ENCODE measurements at regions not wholly inside any gene's neighbourhood (a gene's known extent, or its start where the extent isn't known, plus 50 kb on each side); places are given as distances from the start of the nearest gene placed in this dataset.

DNA sequence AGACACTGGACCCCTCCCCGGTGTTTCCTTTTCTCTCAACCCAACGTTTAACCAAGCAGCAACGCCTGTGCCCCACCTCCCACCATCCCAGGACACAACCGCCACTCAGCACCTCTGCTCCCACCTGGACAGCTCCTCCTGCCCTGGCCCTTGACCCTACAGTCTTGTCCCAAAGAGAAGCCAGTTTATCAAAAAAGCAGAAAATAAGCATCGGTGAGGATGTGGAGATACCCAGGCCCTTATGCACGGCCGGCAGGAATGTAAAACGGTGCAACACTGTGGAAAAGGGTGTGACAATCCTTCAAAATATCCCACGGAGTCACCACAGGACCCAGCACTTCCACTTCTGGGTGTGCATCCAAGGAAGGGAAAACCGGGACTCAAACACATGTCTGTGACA lies 176.2 kb upstream of the RNF32 start:
- TF ChIP-seq, protein P1, sequence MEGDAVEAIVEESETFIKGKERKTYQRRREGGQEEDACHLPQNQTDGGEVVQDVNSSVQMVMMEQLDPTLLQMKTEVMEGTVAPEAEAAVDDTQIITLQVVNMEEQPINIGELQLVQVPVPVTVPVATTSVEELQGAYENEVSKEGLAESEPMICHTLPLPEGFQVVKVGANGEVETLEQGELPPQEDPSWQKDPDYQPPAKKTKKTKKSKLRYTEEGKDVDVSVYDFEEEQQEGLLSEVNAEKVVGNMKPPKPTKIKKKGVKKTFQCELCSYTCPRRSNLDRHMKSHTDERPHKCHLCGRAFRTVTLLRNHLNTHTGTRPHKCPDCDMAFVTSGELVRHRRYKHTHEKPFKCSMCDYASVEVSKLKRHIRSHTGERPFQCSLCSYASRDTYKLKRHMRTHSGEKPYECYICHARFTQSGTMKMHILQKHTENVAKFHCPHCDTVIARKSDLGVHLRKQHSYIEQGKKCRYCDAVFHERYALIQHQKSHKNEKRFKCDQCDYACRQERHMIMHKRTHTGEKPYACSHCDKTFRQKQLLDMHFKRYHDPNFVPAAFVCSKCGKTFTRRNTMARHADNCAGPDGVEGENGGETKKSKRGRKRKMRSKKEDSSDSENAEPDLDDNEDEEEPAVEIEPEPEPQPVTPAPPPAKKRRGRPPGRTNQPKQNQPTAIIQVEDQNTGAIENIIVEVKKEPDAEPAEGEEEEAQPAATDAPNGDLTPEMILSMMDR (conservative IDR thresholded peaks at IDR 0.05; ENCODE audit: low read depth, low read length) = no peak

DNA sequence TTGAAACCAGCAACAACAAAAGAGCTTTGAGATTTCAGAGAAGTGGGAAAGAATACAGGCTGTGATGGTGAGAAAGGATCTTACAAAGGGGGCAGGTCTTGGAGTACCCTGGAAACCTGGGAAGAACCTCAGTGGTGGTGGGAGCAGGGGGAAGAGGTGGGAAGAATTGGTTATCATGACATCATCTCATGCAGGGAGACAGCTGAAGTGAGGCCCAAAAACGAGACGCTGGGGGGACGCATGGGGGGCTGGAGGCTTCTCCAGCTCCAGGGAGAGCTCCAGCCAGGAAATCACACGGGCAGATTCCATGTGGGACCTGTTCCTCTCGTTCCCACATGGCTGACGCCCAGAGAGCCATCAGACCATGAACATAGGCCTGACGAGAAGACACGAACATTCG lies 177.3 kb upstream of the RNF32 start:
- H3K4me3 ChIP-seq (ENCODE audit: low read depth, low read length) = no peak overlapping the region
- TF ChIP-seq, protein P1 (conservative IDR thresholded peaks at IDR 0.05; ENCODE audit: low read depth, low read length) = no peak
- no peak for DNase-seq (ENCODE audit: low read depth)

More for the DNA sequence above, 176.2 kb upstream of the RNF32 start:
- no peak for DNase-seq (ENCODE audit: low read depth)
- H3K4me3 ChIP-seq (ENCODE audit: low read depth, low read length) = no peak overlapping the region

DNA sequence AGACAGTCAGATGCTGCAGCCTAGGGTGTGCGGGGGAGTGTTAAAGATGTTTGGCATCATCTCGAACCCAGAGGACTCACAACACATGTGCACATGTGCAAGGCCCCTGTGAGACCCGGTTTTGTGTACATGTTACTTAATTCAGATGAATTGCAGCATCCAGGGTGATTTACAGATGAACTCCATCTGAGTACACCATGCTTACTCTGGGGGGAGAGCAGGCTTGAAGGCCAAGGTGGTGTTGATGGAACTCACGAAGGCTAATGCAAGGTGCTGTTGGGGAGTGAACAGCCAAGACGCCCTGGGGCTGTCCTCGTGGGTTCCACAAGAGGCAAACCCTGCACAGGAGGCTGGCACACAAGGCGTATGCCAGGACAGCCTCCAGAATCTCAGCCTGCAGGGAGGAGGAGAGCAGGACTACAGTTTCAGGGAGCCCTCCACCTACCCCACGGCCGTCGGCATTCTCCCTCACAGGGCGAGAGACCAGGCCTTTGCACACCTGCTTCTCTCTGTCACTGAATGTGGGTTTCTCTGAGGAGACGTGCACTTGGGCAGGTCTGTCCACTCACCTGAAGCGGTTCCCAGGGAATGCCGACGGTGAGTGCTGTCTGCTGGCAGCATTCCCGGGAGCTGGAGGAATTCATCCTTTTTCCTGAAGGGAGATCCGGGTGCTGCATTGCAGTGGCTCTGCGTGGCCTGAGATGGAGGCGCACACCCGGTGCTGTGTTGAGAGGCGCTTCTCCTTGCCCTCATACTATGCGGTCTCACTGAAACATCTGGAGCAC lies 178.5 kb upstream of the RNF32 start:
- TF ChIP-seq, protein P1 (conservative IDR thresholded peaks at IDR 0.05; ENCODE audit: low read depth, low read length) = no peak
- DNase-seq (ENCODE audit: low read depth) = no peak
- H3K4me3 ChIP-seq (ENCODE audit: low read depth, low read length) = no peak overlapping the region

DNA sequence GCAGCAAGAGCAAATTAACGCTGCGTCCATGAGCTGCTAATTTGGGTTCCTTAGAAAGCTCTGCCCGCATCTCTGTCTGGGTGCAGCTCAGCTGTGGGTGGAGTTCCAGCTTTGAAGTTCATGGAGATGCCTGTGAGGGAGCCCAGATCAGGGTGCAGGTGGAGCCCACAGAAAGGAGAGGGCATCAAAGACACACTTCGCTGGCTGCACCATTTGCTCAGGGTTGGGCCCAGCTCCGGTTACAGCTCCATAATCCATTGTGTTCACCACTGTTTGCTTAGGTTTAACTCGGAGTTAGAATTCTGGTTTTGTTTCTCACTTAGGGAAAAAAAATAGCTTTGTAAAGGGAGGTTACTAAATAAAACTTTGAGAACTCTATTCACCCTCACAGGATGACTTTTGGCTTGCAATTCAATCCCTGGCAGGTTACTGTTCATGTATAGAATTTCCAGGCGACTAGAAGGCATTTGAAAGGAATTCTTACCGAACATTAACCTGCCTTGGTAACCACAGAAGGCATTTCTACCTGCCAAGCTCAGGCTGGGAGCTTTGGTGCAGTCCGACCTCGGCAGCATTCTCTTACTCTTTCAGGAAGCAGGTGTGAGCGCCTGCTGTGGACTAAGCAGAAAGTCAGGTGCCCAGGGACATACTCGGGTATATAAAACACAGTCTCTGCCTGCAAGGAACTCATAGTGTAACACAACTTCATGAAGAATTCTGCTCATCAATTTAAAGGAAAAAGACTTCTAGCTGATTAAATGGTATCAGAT lies 179.5 kb upstream of the RNF32 start:
- peak; percentile 15 for DNase-seq (ENCODE audit: low read depth)
- TF ChIP-seq, protein P1 (conservative IDR thresholded peaks at IDR 0.05; ENCODE audit: low read depth, low read length) = no peak

DNA sequence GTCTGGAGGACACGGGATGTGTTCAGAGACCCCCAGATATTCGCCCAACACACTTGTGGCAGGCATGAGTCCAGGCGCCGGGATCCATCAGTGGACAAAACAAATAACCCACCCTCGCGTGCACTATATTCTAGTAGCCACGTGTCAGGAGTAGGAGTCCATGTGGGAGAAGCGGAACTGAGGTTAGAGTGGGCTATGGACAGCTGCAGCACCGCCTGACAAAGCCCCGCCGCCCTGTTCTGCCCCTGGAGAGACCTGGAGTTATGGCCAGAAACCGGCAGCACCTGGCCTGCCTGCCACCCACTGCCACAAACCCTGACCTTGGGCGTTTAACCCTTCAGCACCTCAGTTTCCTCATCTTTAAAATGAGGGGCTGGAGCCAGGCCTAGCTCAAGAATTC lies 181.0 kb upstream of the RNF32 start:
- no peak overlapping the region for H3K4me3 ChIP-seq (ENCODE audit: low read depth, low read length)
- no peak for DNase-seq (ENCODE audit: low read depth)
- TF ChIP-seq, protein P1 (conservative IDR thresholded peaks at IDR 0.05; ENCODE audit: low read depth, low read length) = no peak

More for the DNA sequence above, 179.5 kb upstream of the RNF32 start:
- no peak overlapping the region for H3K4me3 ChIP-seq (ENCODE audit: low read depth, low read length)

DNA sequence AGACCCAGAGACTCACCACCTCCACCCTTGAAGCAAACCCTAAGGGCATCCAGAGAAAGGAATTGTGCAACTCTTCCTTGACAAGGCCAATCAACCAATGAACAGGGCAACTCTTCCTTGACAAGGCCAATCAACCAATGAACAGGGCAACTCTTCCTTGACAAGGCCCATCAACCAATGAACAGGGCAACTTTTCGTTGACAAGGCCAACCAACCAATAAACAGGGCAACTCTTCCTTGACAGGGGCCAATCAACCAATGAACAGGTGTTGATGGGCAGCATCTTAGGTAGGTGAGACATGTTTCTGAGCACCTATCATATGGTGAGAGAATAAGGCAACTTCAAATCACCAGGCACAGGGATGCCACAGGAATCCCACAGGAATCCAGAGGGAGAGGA lies 181.5 kb upstream of the RNF32 start:
- H3K4me3 ChIP-seq (ENCODE audit: low read depth, low read length) = no peak overlapping the region
- DNase-seq (ENCODE audit: low read depth) = no peak
- TF ChIP-seq, protein P1 (conservative IDR thresholded peaks at IDR 0.05; ENCODE audit: low read depth, low read length) = no peak

Measured in epithelial cell of proximal tubule (primary cell).